ENCODE measurements at regions not wholly inside any gene's neighbourhood (a gene's known extent, or its start where the extent isn't known, plus 50 kb on each side); places are given as distances from the start of the nearest gene placed in this dataset.

DNA sequence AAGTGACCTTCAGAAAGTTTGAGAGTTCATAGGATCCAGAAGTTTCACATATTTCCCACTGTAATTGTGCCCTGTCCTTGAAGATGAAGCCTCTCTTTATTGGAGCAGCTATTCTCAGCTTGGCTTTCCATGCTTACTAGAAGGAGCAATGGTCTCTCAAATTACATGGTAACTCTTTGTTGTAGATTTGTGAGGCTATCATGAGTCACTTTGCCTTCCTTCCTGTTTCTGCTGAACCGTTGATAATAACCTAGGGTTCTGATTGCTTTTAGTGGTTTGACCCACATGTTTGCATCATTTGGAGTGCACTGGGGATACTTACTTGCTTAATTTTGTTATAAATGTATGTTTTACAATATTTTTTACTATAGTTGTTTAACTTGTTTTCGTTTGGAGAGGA lies 772.9 kb upstream of the SLITRK6 start:
- TF ChIP-seq EZH2 (IDR thresholded peaks at IDR 0.05) (no peak), EZH2phosphoT487 (IDR thresholded peaks at IDR 0.05) (no peak)
- TF ChIP-seq, protein P1, sequence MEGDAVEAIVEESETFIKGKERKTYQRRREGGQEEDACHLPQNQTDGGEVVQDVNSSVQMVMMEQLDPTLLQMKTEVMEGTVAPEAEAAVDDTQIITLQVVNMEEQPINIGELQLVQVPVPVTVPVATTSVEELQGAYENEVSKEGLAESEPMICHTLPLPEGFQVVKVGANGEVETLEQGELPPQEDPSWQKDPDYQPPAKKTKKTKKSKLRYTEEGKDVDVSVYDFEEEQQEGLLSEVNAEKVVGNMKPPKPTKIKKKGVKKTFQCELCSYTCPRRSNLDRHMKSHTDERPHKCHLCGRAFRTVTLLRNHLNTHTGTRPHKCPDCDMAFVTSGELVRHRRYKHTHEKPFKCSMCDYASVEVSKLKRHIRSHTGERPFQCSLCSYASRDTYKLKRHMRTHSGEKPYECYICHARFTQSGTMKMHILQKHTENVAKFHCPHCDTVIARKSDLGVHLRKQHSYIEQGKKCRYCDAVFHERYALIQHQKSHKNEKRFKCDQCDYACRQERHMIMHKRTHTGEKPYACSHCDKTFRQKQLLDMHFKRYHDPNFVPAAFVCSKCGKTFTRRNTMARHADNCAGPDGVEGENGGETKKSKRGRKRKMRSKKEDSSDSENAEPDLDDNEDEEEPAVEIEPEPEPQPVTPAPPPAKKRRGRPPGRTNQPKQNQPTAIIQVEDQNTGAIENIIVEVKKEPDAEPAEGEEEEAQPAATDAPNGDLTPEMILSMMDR (IDR thresholded peaks at IDR 0.05), result no peak

Measured in neural progenitor cell (in vitro differentiated cells).